ENCODE measurements at regions not wholly inside any gene's neighbourhood (a gene's known extent, or its start where the extent isn't known, plus 50 kb on each side); places are given as distances from the start of the nearest gene placed in this dataset.

DNA sequence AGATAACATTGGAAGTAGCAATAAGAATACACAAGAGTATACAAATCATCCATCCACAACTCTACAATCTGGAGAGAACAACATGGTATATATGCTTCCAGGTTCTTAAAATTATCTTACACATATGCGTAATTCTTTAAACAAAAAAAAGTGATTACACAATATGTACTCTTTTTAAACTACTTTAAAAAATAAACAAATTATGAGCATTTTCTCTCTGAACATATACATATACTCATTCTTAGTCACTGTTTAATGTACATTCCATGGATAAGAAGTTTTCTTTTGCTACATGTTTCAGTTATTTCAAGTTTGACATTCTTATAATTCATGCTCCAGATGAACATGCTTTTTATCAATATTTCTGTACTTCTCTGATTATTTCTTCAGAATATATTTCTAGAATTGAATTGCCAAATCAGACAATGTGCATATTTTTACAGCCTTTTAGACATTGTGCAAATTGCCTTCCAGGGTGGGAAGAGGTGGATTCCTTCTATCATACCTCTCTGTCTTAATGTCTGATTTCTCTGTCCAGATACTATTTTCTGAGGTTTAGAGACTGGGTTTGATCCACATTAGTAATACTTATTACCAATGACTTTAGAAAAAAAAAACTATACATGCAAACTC lies 551.6 kb downstream of the METTL15 start:
- no peak for DNase-seq

DNA sequence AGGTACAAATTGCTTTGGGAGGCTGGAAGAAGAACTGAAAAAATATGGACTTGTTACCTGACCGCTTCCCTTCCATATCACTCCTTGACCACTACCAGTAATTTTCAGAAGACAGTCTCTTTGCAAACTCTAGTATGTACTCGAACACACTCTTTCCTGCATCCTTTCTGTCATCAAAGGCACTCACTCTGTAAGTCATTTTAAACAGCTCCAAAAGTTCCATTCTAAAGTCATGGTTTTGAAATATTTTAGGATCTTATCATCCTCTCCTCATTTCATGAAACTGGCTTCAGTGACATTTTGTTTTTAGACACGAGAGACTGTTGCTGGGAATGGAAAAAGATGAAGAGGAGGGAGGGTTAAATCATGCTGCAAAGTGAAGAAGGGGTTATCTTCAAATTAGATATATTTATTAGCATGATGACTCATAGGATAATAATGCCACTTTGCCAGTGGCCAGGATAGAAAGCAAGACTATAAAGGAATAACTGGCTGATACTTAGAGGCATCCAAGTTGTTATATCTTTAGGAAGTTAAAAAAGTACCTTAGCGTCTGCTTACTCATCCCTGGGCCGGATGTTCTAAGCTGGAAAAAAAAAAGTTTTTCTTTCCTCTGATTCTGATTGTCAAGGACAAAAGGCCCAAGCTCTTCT lies 549.3 kb downstream of the METTL15 start:
- no peak for DNase-seq

DNA sequence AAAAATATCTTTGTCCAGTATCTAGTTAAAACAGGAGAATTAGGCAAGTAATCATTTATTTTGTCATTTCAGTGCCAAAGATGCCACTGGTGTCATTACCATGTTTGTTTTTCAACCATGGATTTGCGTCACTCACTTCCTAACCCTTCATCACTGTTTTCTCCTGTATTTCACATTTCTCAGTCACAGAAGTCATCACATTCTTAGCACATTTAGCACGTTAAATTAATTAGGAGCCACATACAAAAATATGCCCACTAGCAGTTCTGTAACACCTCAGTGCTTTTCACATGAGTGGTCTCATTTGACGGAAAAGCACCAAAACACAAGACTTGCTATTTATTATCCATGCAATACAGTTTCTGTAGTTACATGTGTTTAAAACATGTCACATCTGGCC lies 546.0 kb downstream of the METTL15 start:
- no peak for DNase-seq

DNA sequence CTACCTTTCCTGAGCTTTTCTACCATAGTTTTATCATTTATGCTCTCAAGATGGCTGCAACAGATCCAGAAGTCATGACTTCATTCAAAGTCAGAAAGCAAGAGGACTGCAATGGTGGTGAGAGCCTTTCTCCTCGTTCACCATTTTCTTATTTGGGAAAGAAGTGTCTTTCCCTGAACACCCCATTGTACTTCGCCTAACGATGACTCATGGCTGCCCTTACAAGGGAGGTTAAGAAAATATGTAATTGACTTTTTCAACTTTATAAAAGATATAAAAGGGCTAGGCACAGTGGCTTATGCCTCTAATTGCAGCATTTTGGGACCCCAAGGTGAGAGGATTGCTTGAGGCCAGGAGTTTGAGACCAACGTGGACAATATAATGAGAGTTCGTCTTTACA lies 541.7 kb downstream of the METTL15 start:
- no peak for DNase-seq

DNA sequence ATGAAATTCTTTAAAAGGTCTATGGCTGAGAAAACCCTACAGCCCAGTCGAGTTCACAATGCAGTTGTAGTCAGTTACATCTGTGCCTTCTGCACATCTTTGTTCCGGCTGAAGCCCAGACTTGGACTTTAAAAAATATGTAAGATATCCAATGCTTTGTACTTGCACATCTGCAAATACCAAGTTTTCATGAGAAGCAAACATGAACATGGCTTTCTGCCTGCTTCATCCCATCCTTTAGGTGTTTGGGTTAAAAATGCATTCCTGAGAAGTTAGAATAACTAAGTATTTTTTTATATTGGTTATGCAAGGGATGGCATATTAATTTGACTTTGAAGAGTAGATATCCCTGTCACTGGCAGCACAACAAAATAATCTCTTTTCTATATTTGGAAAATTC lies 528.4 kb downstream of the METTL15 start:
- no peak for DNase-seq

DNA sequence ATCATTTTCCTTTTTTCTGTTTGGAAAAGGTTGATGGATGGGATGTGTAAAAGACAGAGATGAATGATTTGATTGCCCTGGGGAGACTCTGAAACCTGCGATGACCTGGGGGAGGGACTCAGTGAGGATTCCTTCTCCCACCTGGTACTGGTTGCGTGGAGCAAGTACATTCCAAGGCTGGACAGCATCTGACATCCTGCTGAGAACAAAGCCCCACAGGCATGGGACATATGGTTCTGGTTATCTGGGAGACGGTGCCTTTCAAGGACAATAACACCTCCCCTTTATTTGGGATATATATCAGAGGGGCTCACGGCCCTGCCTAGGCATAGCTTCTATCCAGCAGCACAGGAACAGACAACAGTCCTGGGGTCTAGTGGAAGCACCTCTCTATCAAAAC lies 527.8 kb downstream of the METTL15 start:
- no peak for DNase-seq

DNA sequence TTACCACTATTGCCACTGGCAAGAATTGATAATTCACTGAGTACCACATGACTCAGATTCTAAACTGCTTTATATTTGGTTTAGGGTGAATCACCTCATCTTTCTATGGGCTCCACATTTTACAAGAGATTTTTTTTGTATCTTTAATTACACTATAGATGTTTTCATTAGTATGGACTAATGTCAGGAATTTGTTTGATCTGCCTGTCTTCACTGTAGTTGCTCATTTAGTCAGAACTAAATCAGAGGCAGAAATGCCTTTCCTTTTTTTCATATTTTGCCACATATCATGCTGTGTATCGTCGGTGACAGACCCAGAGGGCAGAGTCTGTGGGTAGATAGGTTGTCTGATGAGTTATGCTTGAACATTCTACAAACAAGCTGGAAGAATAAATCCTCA lies 524.1 kb downstream of the METTL15 start:
- DNase-seq: no peak

DNA sequence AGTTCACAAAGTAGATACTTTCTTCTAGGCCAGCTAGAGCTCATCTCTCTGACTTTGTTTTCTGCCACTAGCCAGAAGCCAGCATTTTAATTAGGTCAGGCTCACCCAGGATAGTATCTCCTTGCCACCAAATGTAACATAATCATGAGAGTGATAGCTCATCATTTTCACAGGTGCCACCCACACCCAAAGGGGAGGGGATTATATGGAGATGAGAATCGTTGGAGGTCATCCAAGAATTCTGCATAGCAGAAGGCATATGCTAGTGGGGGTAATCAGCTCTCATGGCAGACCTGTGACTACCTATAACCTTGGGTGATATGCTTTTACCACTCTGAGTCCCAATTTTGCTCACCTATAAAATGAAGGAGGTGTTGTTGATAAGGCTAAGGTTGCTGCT lies 523.0 kb downstream of the METTL15 start:
- DNase-seq: no peak

DNA sequence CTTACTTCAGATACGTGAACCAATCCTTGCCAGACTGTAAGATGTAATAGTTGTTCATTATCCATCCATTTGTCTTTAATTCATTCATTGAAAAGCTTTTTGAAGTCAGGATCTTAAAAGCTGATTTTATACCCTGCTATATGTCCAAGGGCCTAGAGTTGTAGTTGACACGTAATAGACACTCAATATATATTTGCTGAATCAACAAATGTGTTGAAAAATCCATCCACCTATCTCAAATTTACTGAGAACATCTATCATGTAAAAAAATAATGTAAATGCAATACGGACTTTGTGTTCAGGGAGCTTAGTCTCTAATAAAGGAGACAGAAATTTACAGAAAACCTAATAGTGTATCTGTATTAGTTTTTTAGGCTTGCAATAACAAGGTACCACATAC lies 521.0 kb downstream of the METTL15 start:
- DNase-seq: no peak

DNA sequence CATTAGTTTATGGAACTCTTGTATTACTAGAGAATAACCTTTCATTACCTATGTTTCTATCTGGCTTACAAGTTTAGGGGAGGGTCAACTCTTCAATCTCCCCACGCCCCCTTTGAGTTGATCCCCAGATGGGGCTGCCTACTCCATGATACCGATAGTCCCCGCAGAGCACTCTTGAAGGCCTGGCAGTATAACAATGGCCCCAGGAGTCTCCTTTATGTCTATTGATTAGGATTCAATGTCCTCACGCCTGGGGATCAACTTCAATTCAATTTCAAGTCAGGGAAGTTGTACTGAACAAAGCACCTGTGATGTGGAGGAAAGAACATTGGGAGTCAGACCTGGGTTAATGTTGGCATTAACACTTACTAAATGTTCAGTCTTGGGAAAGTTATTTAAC lies 520.2 kb downstream of the METTL15 start:
- DNase-seq: no peak

DNA sequence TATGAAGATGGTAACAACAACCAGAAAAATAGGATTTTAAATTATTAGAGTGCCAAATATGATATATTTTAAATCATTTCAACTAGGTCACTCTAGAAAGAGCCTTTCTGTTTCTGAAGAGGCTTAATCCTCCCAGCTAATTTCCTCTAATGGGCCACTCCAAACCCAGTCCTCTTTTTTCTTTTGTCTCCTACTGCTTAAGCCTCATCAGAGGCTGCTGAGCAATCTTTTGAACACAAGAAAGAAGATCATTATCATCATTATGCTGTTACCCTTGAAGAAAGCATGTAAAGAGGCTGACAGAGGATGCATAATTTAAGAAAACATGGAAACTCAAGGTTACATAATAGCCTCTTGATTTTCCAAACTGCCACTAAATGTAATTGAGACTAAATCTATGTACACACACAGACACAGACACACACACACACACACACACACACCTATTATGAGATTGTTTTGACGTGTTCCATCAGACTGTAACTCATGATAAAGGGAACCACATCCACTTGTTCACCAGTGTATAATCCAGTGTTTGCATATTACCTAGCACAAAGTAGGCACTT lies 519.6 kb downstream of the METTL15 start:
- no peak for DNase-seq

DNA sequence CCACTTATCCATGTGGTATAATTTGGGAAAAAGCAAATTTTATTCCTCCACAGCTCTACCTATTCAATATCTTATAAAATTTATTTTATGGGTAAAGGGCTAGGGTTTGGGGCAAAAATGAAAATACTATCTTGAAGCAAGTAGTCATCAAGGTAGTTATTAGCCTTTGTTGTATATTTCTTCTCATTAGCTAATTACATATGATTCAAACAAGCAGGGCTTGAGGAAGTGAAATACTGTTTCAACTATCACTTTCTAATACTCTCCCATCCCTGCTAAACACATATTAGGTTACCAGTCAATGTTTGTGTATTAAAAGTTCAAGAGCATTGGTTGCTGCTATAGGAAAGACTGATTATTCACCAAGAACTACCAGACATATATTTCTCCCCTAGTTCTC lies 517.3 kb downstream of the METTL15 start:
- no peak for DNase-seq

DNA sequence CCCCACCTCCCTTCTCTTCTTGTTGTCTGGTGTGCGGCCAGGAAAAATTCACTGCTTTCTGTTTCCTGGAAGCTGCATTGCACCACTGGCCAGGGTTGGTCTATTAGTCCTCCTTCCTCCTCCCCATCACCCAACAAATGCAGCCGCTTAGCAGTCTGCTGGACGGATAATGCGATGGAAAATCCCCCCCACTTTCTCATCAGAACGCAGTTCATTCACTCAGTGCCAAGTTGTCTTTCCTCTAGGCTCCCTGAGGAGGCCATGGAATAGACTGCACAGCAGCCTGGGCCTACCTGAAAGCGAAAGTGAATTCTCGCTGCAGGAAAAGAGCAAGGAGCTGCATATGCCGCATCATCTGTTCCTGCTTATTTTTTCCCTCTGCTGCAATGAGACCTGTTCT lies 513.6 kb downstream of the METTL15 start:
- DNase-seq: no peak

DNA sequence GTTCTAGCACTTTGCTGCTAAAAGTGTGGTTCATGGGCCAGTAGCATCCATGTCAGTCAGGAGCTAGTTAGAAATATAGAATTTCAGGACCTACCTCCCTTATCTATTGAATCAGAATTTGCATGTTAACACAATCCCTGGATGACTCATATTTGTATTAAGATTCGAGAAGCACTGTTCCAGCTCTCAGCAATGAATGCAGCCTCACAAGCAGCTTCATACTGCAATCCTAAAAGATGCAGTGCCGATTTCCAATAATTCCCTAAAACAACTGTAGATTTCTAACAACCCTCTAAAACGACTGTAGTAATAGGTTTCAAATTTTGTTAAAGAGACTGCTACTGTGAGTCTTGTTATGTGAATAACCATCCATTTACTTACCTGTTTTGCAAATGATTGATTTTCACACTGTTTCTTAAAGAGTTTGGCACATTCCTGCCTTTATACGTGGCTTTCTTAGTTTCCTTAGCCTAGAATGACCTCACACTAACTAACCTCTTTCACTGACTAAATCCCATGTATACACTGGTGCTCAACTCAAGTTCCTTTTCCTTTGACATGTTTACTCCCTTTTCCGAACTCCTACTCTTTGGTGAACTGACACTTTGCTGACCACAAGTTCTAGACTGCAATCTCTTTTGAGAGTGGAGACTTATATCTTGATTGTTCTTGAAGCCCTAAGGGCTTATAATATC lies 511.8 kb downstream of the METTL15 start:
- no peak for DNase-seq

DNA sequence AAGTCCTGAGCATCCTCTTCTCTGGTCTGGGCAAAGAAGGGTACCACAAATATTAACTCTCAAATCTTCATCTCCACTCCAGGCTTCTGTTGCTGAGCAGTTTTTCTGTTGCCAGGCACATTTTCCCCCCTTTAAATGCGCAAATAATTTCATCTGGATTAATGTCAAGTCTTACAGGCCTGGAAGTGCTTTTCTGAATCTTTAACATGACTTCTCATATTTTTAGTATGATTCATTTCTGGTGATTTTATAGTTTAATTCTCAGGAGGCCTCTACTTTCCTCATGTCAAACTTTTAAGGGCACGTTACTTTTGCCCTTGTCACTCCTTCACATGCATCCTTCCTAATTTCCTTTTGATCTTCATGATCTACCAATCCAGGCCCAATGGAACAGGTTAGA lies 510.2 kb downstream of the METTL15 start:
- DNase-seq: no peak

DNA sequence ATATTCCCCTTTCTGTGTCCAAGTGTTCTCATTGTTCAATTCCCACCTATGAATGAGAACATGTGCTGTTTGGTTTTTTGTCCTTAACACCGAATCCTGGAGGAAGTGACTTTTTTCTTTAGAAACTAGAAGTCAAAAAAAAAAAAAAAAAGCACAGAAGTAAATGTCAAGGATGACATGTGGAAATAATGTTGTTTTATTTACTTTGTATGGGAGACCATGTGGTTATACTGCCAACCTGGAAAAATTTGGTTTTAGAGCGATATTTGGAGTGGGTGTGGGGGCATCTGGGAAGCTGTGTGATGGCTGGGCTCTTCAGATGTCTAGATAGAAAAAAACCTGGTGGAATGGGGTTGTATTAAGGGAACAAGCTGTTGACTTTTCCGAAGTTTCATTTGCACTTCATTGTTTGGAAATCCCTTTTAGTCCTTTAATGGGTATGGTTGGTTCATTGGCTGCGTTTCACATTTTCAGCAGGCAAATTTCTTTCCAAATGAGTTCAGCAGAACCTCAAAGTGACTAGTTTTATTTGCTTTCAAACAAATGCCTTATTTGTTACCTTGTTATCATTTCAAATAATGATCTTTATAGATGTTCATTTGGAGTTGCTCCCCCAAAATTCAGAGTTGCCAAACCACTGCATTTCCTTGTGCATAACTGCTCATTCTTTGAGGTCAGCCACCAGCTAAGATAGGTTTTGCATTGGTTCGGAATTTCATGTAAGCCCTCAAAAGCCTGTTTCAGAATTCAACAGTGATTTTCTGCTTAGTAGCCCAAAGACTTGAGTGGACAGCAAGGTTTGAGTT lies 508.2 kb downstream of the METTL15 start:
- DNase-seq: no peak

DNA sequence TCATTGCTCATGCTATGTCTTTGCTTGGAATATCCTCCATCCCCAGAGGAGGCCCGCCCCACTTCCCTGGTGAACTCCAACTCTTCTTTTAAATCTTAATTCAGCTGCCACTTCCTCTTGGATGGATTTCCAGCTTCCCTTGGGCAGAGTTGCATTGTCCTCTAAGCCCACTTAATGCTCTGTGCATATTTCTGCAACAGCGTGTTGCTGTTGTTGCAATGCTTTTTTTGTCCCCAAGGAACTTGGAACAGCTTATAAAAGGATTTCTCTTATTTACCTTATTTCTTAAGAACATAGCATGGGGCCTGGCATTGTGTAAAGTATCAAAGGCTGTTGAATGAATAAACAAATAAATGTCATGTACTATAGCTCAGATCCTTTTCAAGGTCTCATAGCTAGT lies 507.4 kb downstream of the METTL15 start:
- no peak for DNase-seq

DNA sequence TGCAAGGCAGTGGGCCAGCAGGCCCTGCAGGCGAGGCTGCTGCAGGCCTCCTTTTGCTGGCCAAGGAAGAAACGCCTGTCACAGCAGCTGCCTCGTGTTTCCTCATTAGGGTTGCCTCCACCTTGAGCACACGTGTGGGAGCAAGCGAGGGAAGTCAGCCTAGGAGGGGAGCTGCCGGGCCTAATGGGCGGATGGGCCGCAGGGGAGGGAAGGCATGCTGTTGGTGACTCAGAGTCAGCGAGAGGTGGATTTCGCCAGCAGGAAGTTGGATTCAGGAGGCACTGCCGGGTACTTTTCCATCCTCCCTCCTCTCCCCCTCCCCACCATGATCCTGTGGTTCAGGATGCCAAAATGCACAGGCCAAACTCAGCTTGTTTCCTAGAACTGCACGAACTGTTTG lies 498.7 kb downstream of the METTL15 start:
- no peak for DNase-seq

DNA sequence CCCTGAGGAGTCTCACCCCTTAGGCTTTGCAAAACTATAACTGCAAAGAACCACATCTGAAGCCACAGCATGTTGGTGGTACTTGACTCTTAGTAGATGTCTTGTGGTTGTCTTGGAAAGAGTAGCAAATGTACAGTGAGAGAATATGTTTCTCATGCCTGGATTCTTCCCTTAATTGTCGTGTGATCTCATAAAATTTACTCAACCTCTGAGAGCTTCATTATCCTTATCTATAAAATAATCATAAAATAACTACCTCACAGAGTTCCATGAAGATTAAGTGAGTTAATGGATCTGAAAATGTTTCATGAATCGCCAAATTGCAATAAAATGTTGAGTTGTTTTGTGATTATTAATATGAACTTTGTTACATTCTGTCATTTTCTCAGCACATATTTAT lies 491.5 kb downstream of the METTL15 start:
- no peak for DNase-seq

DNA sequence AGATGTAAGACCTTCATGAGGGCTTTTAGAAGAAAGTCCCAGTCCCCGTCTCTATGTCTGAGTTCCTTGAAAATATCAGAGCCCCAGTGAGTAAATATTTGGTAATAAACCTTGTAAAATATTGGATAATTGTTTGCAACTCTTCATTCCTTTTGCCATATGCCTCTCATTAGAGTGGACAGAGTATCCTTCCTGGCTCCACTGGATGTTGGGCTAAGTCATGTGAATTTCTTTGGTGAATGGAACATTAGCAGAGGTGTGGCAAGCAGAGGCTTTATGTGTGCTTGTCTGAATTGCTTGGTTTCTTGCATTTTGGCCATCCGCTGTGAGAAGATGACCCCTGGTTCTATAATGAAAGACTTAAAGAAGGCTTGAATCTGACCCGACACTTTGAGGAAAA lies 490.3 kb downstream of the METTL15 start:
- DNase-seq: no peak

DNA sequence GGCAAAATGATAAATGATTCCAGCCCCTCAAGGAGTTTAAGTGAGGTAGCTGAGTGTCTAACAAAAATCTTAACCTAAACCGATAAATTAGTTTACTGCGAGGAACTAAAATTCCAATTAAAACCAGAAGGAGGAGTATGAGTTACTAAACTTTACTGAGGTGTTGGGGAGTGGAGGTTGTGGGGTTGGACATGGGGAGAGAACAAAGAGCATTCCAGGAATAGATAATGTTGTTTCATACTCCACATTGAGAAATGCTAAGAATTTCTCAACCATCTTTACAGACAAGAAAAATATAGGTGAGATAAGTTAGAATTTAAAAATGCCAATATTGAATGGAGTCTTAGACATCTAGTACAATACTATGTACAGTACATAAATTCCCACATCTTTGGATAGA lies 488.6 kb downstream of the METTL15 start:
- no peak for DNase-seq

DNA sequence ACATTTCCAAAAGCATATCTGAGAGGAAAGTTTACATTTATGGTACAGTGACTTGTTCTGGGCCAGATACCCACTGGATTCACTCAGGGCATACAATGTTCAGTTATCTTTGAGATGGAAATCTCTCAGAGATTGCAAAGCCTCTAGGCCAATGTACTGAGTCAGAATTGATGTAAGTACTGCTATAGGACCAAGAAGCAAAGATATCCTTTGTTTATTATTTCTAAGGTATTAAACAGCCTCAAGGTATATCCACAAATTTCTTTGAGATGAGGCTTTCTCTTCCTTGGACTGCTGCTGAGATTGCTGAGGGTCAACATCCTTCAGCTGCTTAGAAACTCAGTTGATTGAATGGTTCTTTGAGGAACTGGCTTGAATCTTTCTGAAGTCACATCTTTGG lies 484.0 kb downstream of the METTL15 start:
- DNase-seq: no peak

DNA sequence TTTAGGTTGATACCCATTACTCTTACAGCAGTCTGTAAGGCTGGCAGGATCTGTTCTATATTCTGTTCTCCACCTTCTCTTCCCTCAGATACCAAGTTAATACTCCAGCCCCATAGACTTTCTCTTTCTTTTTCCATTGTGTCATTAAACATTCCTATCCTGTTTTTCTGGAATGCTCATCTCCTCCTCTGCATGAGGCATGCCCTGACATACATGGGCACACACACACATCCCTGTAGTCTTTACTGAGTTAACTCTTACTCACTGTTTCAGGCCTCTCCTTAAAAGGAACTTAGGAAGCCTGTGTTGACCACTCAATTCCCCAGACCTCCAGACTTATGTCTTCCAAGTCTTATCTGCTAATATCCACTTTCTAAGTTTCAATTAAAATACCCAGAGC lies 476.8 kb downstream of the METTL15 start:
- no peak for DNase-seq
